ENCODE measurements at regions not wholly inside any gene's neighbourhood (a gene's known extent, or its start where the extent isn't known, plus 50 kb on each side); places are given as distances from the start of the nearest gene placed in this dataset.
"Not testable (repeated sequence)": the region's sequence is repeated elsewhere in the genome, so short reads cannot be mapped to it uniquely, and the experiment has no call there.

GRCh38 chr6:21941926-21942325, 348.4 kb downstream of the SOX4 start:
- no peak for DNase-seq (ENCODE audit: extremely low spot score)
- 100% methylated on average over 1 of the region's 1 CpG for WGBS
- Histone ChIP-seq H3K4me3 (no peak overlapping the region), H3K27ac (replicated peaks in 1 of 4) (no peak overlapping the region), H3K27me3 (no peaks in the 10 kb centered on the region), H3K36me3 (no peaks in the 10 kb centered on the region), H3K9me3 (no peaks in the 10 kb centered on the region), H3K4me1 (peaks cover 0 to 21% (median 17%) of the 10 kb centered on the region in 4 donors)
- TF ChIP-seq CTCF (IDR thresholded peaks at IDR 0.05) (no peak), EP300 (IDR thresholded peaks at IDR 0.05) (no peak), POLR2A (IDR thresholded peaks at IDR 0.05; ENCODE audit: low read depth) (no peak), POLR2AphosphoS5 (IDR thresholded peaks at IDR 0.05) (no peak)
- intact Hi-C loops (cut with DNase I): no loop called here

- 20% methylated on average over 6 of the region's 6 CpGs for WGBS
- TF ChIP-seq CTCF (IDR thresholded peaks at IDR 0.05) (no peak), POLR2A (IDR thresholded peaks at IDR 0.05; ENCODE audit: low read depth) (no peak), EP300 (IDR thresholded peaks at IDR 0.05) (no peak), POLR2AphosphoS5 (IDR thresholded peaks at IDR 0.05) (no peak)
These were observed 349.3 kb downstream of the SOX4 start for GRCh38 chr6:21942897-21943296.

DNA sequence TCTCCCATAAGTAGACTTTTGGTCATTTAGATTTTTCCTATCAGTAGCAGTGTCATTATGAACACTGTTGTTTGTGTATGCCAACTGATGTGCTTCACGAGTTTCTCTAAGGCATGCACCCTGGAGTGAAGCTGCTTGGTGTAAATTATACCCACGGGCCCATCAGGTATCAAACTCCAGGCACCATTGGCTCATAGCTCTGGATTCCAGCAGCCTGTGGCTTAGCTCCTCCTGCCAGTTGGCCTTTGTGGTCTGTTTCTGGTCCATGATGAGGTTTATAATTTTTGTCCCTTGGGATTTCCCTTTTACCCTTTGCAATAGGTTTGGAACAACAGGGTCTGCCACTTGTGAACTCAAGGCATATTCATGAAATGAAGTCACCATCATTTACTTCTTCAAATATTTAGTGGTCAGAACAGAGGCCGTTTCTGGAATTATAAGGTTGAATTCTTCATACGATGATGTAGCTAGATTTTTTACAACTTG, 350.5 kb downstream of the PRL start:
- WGBS: 58% methylated on average over 4 of the region's 4 CpGs
- peaks cover 11 to 40% (median 30%) of the 10 kb centered on the region in 4 donors for H3K4me1 ChIP-seq
- H3K27me3 ChIP-seq: no peaks in the 10 kb centered on the region
- H3K27ac ChIP-seq (replicated peaks in 1 of 4): no peak overlapping the region
- no peak overlapping the region for H3K4me3 ChIP-seq
- no peak for DNase-seq (ENCODE audit: extremely low spot score)
- intact Hi-C loops (cut with DNase I): no loop called here
- H3K9me3 ChIP-seq: no peaks in the 10 kb centered on the region
- TF ChIP-seq POLR2A (IDR thresholded peaks at IDR 0.05; ENCODE audit: low read depth) (no peak), EP300 (IDR thresholded peaks at IDR 0.05) (no peak), POLR2AphosphoS5 (IDR thresholded peaks at IDR 0.05) (no peak), CTCF (IDR thresholded peaks at IDR 0.05) (no peak)
- H3K36me3 ChIP-seq: no peaks in the 10 kb centered on the region

More at GRCh38 chr6:21942897-21943296, 349.3 kb downstream of the SOX4 start:
- no peak for DNase-seq (ENCODE audit: extremely low spot score)
- no peaks in the 10 kb centered on the region for H3K27me3 ChIP-seq
- H3K27ac ChIP-seq (replicated peaks in 1 of 4): no peak overlapping the region
- H3K36me3 ChIP-seq: no peaks in the 10 kb centered on the region
- H3K4me1 ChIP-seq: peaks cover 0 to 26% (median 21%) of the 10 kb centered on the region in 4 donors
- intact Hi-C loops (cut with DNase I): no loop called here
- no peak overlapping the region for H3K4me3 ChIP-seq
- no peaks in the 10 kb centered on the region for H3K9me3 ChIP-seq

- WGBS: 93% methylated on average over 3 of the region's 3 CpGs
- H3K9me3 ChIP-seq; intact Hi-C loops (cut with DNase I); DNase-seq (ENCODE audit: extremely low spot score); H3K27me3 ChIP-seq; H3K36me3 ChIP-seq; H3K4me3 ChIP-seq; H3K27ac ChIP-seq (replicated peaks in 1 of 4): not testable (repeated sequence)
- H3K4me1 ChIP-seq: peaks cover 12 to 44% (median 34%) of the 10 kb centered on the region in 4 donors
These were observed 349.6 kb downstream of the PRL start for GRCh38 chr6:21947227-21947626.

- 71% methylated on average over 6 of the region's 6 CpGs for WGBS
- Histone ChIP-seq H3K27ac (replicated peaks in 1 of 4) (no peak overlapping the region), H3K27me3 (no peaks in the 10 kb centered on the region), H3K4me3 (no peak overlapping the region), H3K36me3 (no peaks in the 10 kb centered on the region), H3K4me1 (peaks cover 12 to 38% (median 30%) of the 10 kb centered on the region in 4 donors), H3K9me3 (no peaks in the 10 kb centered on the region)
- TF ChIP-seq EP300 (IDR thresholded peaks at IDR 0.05): no peak
- no peak for TF ChIP-seq CTCF (IDR thresholded peaks at IDR 0.05)
- TF ChIP-seq POLR2AphosphoS5 (IDR thresholded peaks at IDR 0.05): no peak
- TF ChIP-seq POLR2A (IDR thresholded peaks at IDR 0.05; ENCODE audit: low read depth): no peak
- intact Hi-C loops (cut with DNase I): no loop called here
- no peak for DNase-seq (ENCODE audit: extremely low spot score)
These were observed 349.0 kb downstream of the PRL start for GRCh38 chr6:21947731-21948386.

Data from esophagus muscularis mucosa (tissue), 4 donors.